Astrocyte (in vitro differentiated cells and primary cell): ENCODE measurements at regions not wholly inside any gene's neighbourhood (a gene's known extent, or its start where the extent isn't known, plus 50 kb on each side); places are given as distances from the start of the nearest gene placed in this dataset.

Experiments used
- DNase-seq: peaks from one replicate; pipeline ENCODE4 v3.0.0-alpha.2; 2010; ENCODE audit warnings: low read depth
- FAIRE-seq: peaks from 2 replicates; lab custom pipeline; 2011; peaks lifted over from hg19 to GRCh38; lab: Jason Lieb, UNC
- H2AFZ ChIP-seq: 2 replicates; pipeline ENCODE4 v1.6.0; 2012; ENCODE audit warnings: low read depth, low read length, inconsistent platforms
- H3K27ac ChIP-seq: 2 replicates; pipeline ENCODE4 v1.5.1; 2011; ENCODE audit warnings: low read depth, low read length, inconsistent platforms
- H3K27me3 ChIP-seq: 2 replicates; pipeline ENCODE4 v1.6.0; 2011; ENCODE audit warnings: low read length, inconsistent platforms; ENCODE audit not compliant: insufficient read depth
- H3K36me3 ChIP-seq: 2 replicates; pipeline ENCODE4 v1.5.1; 2011; ENCODE audit warnings: low read length, inconsistent platforms; ENCODE audit not compliant: insufficient read depth
- H3K4me1 ChIP-seq: 2 replicates; pipeline ENCODE4 v1.5.1; 2011; ENCODE audit warnings: low read length, inconsistent platforms; ENCODE audit not compliant: insufficient read depth
- H3K4me2 ChIP-seq: 2 replicates; pipeline ENCODE4 v1.6.0; 2012; ENCODE audit warnings: low read length, inconsistent platforms
- H3K4me3 ChIP-seq: 2 replicates; pipeline ENCODE4 v1.5.1; 2011; ENCODE audit warnings: low read depth, mild to moderate bottlenecking, low read length, inconsistent platforms; ENCODE audit not compliant: insufficient read depth
- H3K79me2 ChIP-seq: 2 replicates; pipeline ENCODE4 v1.6.0; 2012; ENCODE audit warnings: mild to moderate bottlenecking, low read length, inconsistent platforms; ENCODE audit not compliant: insufficient read depth
- H3K9ac ChIP-seq: 2 replicates; pipeline ENCODE4 v1.6.0; 2012; ENCODE audit warnings: mild to moderate bottlenecking, low read length, inconsistent platforms
- H3K9me3 ChIP-seq: 2 replicates; pipeline ENCODE4 v1.5.1; 2012; ENCODE audit warnings: low read depth, mild to moderate bottlenecking, low read length, inconsistent platforms; ENCODE audit not compliant: insufficient read depth
- H4K20me1 ChIP-seq: 2 replicates; pipeline ENCODE4 v1.6.0; 2012; ENCODE audit warnings: low read length, inconsistent platforms; ENCODE audit not compliant: insufficient read depth
- H3K27ac Mint-ChIP-seq: one replicate; pipeline ENCODE4 v1.8.0; 2021; ENCODE audit warnings: mild to moderate bottlenecking, mixed read lengths; ENCODE audit not compliant: unreplicated experiment
- H3K27me3 Mint-ChIP-seq: one replicate; pipeline ENCODE4 v1.8.0; 2021; ENCODE audit warnings: low read depth, mixed read lengths; ENCODE audit not compliant: unreplicated experiment
- H3K36me3 Mint-ChIP-seq: one replicate; pipeline ENCODE4 v1.8.0; 2021; ENCODE audit warnings: low read depth, mixed read lengths; ENCODE audit not compliant: unreplicated experiment
- H3K4me1 Mint-ChIP-seq: one replicate; pipeline ENCODE4 v1.8.0; 2021; ENCODE audit warnings: low read depth, mixed read lengths; ENCODE audit not compliant: unreplicated experiment
- H3K4me3 Mint-ChIP-seq: one replicate; pipeline ENCODE4 v1.8.0; 2021; ENCODE audit warnings: mild to moderate bottlenecking, moderate library complexity, mixed read lengths; ENCODE audit not compliant: unreplicated experiment
- H3K9me3 Mint-ChIP-seq: one replicate; pipeline ENCODE4 v1.8.0; 2021; ENCODE audit warnings: mild to moderate bottlenecking, mixed read lengths; ENCODE audit not compliant: unreplicated experiment
- EZH2 ChIP-seq: IDR thresholded peaks from 2 replicates; pipeline ENCODE4 v1.6.1; 2012; ENCODE audit warnings: mild to moderate bottlenecking, low read length, inconsistent platforms; ENCODE audit not compliant: insufficient read depth
- TF ChIP-seq, protein P1 (sequence below): IDR thresholded peaks from 2 replicates; pipeline ENCODE4 v1.5.1; 2011; ENCODE audit warnings: low read depth, mild to moderate bottlenecking, inconsistent platforms, low read length, moderate library complexity; ENCODE audit not compliant: insufficient read depth

GRCh38 chr2:116452651-116453050 lies 1361.8 kb upstream of the DDX18 start:
- no peaks in the 10 kb centered on the region for H3K4me1 ChIP-seq
- Mint-ChIP-seq H3K36me3 (no peaks in the 10 kb centered on the region), H3K27me3 (no peaks in the 10 kb centered on the region), H3K27ac (peak overlapping the region; percentile 17), H3K4me3 (no peak overlapping the region), H3K4me1 (peaks cover 17% of the 10 kb centered on the region), H3K9me3 (peaks cover 3% of the 10 kb centered on the region)
- peak overlapping the region; percentile 24 for H3K4me2 ChIP-seq
- H3K9ac ChIP-seq: no peak overlapping the region
- H3K9me3 ChIP-seq: no peaks in the 10 kb centered on the region
- no peaks in the 10 kb centered on the region for H3K27me3 ChIP-seq
- no peaks in the 10 kb centered on the region for H3K79me2 ChIP-seq
- H3K27ac ChIP-seq: no peak overlapping the region
- no peak for DNase-seq
- no peaks in the 10 kb centered on the region for H3K36me3 ChIP-seq
- H3K4me3 ChIP-seq: no peak overlapping the region
- H4K20me1 ChIP-seq: no peaks in the 10 kb centered on the region
- TF ChIP-seq, protein P1, sequence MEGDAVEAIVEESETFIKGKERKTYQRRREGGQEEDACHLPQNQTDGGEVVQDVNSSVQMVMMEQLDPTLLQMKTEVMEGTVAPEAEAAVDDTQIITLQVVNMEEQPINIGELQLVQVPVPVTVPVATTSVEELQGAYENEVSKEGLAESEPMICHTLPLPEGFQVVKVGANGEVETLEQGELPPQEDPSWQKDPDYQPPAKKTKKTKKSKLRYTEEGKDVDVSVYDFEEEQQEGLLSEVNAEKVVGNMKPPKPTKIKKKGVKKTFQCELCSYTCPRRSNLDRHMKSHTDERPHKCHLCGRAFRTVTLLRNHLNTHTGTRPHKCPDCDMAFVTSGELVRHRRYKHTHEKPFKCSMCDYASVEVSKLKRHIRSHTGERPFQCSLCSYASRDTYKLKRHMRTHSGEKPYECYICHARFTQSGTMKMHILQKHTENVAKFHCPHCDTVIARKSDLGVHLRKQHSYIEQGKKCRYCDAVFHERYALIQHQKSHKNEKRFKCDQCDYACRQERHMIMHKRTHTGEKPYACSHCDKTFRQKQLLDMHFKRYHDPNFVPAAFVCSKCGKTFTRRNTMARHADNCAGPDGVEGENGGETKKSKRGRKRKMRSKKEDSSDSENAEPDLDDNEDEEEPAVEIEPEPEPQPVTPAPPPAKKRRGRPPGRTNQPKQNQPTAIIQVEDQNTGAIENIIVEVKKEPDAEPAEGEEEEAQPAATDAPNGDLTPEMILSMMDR: no peak
- no peak for TF ChIP-seq EZH2
- H2AFZ ChIP-seq: no peak overlapping the region
- FAIRE-seq: no peak

DNA sequence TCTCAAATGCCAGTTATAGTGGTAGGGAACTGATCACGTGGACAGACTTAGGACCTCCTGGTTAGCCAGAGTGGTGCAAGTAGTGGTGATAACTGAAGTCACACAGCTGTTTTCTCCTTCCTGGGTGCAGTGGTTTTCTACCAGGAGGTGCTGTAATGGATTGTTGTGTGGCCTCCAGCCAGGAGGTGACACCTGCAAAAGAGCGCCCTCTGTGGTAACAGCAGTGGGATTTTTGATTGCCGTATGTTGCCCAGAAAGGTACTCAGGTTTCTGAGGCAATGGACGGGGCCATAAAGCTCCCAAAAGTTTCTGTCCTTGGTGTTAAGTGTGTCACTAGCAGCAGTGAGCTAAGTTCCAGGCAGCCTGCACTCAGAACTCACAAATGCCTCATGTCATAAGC lies 1358.1 kb upstream of the DDX18 start:
- Histone ChIP-seq H3K9ac (no peak overlapping the region), H3K4me2 (no peak overlapping the region), H2AFZ (no peak overlapping the region), H3K9me3 (no peaks in the 10 kb centered on the region), H3K79me2 (no peaks in the 10 kb centered on the region), H4K20me1 (no peaks in the 10 kb centered on the region), H3K36me3 (no peaks in the 10 kb centered on the region), H3K27ac (no peak overlapping the region), H3K27me3 (no peaks in the 10 kb centered on the region), H3K4me1 (no peaks in the 10 kb centered on the region), H3K4me3 (no peak overlapping the region)
- peaks cover 3% of the 10 kb centered on the region for H3K9me3 Mint-ChIP-seq
- peaks cover 17% of the 10 kb centered on the region for H3K4me1 Mint-ChIP-seq
- TF ChIP-seq, protein P1: no peak
- no peak for TF ChIP-seq EZH2
- no peak overlapping the region for H3K4me3 Mint-ChIP-seq
- no peaks in the 10 kb centered on the region for H3K36me3 Mint-ChIP-seq
- no peak overlapping the region for H3K27ac Mint-ChIP-seq
- no peak for FAIRE-seq
- no peak for DNase-seq
- H3K27me3 Mint-ChIP-seq: no peaks in the 10 kb centered on the region

- no peak overlapping the region for H3K4me3 Mint-ChIP-seq
- no peaks in the 10 kb centered on the region for H3K4me1 ChIP-seq
- H4K20me1 ChIP-seq: no peaks in the 10 kb centered on the region
- H2AFZ ChIP-seq: no peak overlapping the region
- no peak overlapping the region for H3K4me2 ChIP-seq
- no peak overlapping the region for H3K27ac Mint-ChIP-seq
- H3K4me3 ChIP-seq: no peak overlapping the region
- no peaks in the 10 kb centered on the region for H3K36me3 ChIP-seq
- no peaks in the 10 kb centered on the region for H3K79me2 ChIP-seq
- H3K27ac ChIP-seq: no peak overlapping the region
- H3K36me3 Mint-ChIP-seq: no peaks in the 10 kb centered on the region
- no peaks in the 10 kb centered on the region for H3K27me3 ChIP-seq
- TF ChIP-seq EZH2: no peak
- TF ChIP-seq, protein P1: no peak
- H3K27me3 Mint-ChIP-seq: no peaks in the 10 kb centered on the region
- peaks cover 8% of the 10 kb centered on the region for H3K9me3 Mint-ChIP-seq
- no peaks in the 10 kb centered on the region for H3K4me1 Mint-ChIP-seq
- DNase-seq (no peak), FAIRE-seq (no peak)
- H3K9me3 ChIP-seq: no peaks in the 10 kb centered on the region
- H3K9ac ChIP-seq: no peak overlapping the region
These were observed 1347.2 kb upstream of the DDX18 start for GRCh38 chr2:116467243-116467642.
